Nephron progenitor cell (in vitro differentiated cells): ENCODE measurements at regions not wholly inside any gene's neighbourhood (a gene's known extent, or its start where the extent isn't known, plus 50 kb on each side); places are given as distances from the start of the nearest gene placed in this dataset.

Source experiments
- DNase-seq: peaks from one replicate; pipeline ENCODE4 v3.0.0; 2021
- H3K27ac Mint-ChIP-seq: 2 replicates; pipeline ENCODE4 v1.8.0; 2021; ENCODE audit warnings: mild to moderate bottlenecking, moderate library complexity, mixed read lengths
- H3K27me3 Mint-ChIP-seq: 2 replicates; pipeline ENCODE4 v1.8.0; 2021; ENCODE audit warnings: mild to moderate bottlenecking, low read depth, mixed read lengths; ENCODE audit not compliant: poor library complexity
- H3K36me3 Mint-ChIP-seq: 2 replicates; pipeline ENCODE4 v1.8.0; 2021; ENCODE audit warnings: low read depth, mixed read lengths
- H3K4me1 Mint-ChIP-seq: 2 replicates; pipeline ENCODE4 v1.8.0; 2021; ENCODE audit warnings: mixed read lengths
- H3K4me3 Mint-ChIP-seq: 2 replicates; pipeline ENCODE4 v1.8.0; 2021; ENCODE audit warnings: mild to moderate bottlenecking, moderate library complexity, mixed read lengths
- H3K9me3 Mint-ChIP-seq: 2 replicates; pipeline ENCODE4 v1.8.0; 2021; ENCODE audit warnings: mild to moderate bottlenecking, moderate library complexity, mixed read lengths
- CTCF ChIP-seq: fragments of 200-600 bp; sonication (generic); IDR thresholded peaks from 2 replicates; pipeline ENCODE4 v1.5.0; 2021; ENCODE audit warnings: antibody characterized with exemption

- no peak for TF ChIP-seq CTCF
- Mint-ChIP-seq H3K9me3 (no peaks in the 10 kb centered on the region), H3K4me1 (peaks cover 5% of the 10 kb centered on the region), H3K4me3 (no peak overlapping the region), H3K27ac (no peak overlapping the region), H3K27me3 (no peaks in the 10 kb centered on the region), H3K36me3 (no peaks in the 10 kb centered on the region)
- DNase-seq, result no peak
Observed at GRCh38 chr3:20404741-20405100, 218.7 kb upstream of the SGO1 start.

DNA sequence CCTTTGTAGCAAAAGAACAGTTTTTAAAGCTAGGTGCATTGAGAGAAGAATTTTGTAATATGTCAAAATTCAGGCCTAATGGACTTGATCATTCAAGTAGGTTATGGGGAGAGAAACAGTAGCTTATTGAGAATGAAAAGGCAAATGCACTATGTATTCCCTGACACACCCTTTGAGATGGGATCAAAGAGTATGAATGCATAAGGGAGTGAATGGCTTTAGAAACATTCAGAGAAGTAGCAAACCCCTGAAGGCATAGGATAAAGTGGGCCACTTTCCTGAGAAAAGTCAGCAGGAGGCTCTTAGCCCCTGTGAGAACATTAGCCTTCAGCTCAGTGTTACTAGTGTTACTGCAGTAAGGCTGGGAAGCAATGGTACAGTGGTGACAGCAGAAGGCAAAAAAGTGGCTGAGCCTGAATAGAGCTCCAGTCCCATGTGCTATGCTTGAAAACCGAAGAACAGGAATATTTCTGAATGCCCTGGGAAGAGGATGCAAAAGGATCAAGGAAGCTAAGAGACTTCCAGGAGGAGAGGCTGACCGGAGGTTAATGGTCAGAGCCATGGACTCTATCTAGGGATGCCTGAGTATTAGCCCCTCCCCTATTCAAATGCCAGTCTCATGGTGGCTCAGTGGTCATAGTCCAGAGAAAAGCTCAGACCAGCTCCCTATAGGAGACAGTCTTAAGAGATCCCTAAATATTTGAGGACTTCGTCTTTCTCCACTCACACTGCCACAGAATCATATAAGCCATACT lies 218.2 kb upstream of the SGO1 start:
- TF ChIP-seq CTCF, result no peak
- H3K4me1 Mint-ChIP-seq, result peaks cover 5% of the 10 kb centered on the region
- no peaks in the 10 kb centered on the region for H3K36me3 Mint-ChIP-seq
- no peaks in the 10 kb centered on the region for H3K27me3 Mint-ChIP-seq
- H3K27ac Mint-ChIP-seq, result no peak overlapping the region
- no peaks in the 10 kb centered on the region for H3K9me3 Mint-ChIP-seq
- DNase-seq, result no peak
- H3K4me3 Mint-ChIP-seq, result no peak overlapping the region

DNA sequence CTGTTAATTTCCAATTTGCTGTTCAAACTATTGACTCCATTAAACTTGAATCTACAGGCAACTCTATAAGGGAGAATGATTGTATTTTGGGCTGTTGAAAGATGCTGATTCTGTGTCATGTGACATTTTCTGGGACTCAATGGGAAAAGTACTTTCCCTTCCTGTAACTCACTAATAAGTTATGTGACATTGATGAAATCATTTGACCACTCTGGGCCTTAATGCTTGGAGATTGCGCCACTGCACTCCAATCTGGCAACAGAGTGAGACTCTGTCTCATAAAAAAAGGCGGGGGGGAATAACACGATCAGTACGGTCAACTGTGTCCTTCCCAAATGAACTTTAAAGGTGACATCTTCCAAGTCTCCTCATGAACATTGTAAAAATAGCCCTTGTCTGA lies 215.2 kb upstream of the SGO1 start:
- no peak for TF ChIP-seq CTCF
- Mint-ChIP-seq H3K27ac (no peak overlapping the region), H3K36me3 (no peaks in the 10 kb centered on the region), H3K4me1 (no peaks in the 10 kb centered on the region), H3K27me3 (no peaks in the 10 kb centered on the region), H3K9me3 (no peaks in the 10 kb centered on the region), H3K4me3 (no peak overlapping the region)
- no peak for DNase-seq

GRCh38 chr3:20400686-20401085 lies 214.7 kb upstream of the SGO1 start:
- no peaks in the 10 kb centered on the region for H3K9me3 Mint-ChIP-seq
- TF ChIP-seq CTCF, result no peak
- no peak for DNase-seq
- no peak overlapping the region for H3K27ac Mint-ChIP-seq
- no peak overlapping the region for H3K4me3 Mint-ChIP-seq
- H3K4me1 Mint-ChIP-seq, result no peaks in the 10 kb centered on the region
- H3K27me3 Mint-ChIP-seq, result no peaks in the 10 kb centered on the region
- no peaks in the 10 kb centered on the region for H3K36me3 Mint-ChIP-seq

- H3K27me3 Mint-ChIP-seq, result no peaks in the 10 kb centered on the region
- no peaks in the 10 kb centered on the region for H3K9me3 Mint-ChIP-seq
- TF ChIP-seq CTCF, result no peak
- H3K36me3 Mint-ChIP-seq, result no peaks in the 10 kb centered on the region
- no peak overlapping the region for H3K27ac Mint-ChIP-seq
- H3K4me1 Mint-ChIP-seq, result no peaks in the 10 kb centered on the region
- DNase-seq, result no peak
- no peak overlapping the region for H3K4me3 Mint-ChIP-seq
Observed at GRCh38 chr3:20400281-20400680, 214.3 kb upstream of the SGO1 start.

DNA sequence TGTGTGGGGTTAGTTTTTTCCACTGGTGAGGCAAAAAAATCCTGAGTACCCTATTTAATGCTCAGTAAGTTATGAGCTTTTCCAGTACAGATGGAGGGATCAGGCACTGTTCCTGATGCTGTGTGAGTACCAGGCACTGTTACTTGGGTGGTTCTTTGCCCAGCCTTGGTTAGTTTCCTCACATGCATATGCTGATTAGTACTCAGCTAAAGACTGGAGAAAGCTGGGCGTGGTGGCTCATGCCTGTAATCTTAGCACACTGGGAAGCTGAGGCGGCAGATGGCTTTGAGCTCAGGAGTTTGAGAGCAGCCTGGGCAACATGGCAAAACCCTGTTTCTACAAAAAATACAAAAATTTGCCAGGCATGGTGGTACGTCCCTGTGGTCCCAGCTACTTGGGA lies 210.3 kb upstream of the SGO1 start:
- Mint-ChIP-seq H3K4me1 (no peaks in the 10 kb centered on the region), H3K4me3 (no peak overlapping the region), H3K36me3 (no peaks in the 10 kb centered on the region), H3K27ac (no peak overlapping the region), H3K9me3 (no peaks in the 10 kb centered on the region), H3K27me3 (no peaks in the 10 kb centered on the region)
- no peak for DNase-seq
- no peak for TF ChIP-seq CTCF
